K562 (cell line): ENCODE measurements at regions not wholly inside any gene's neighbourhood (a gene's known extent, or its start where the extent isn't known, plus 50 kb on each side); places are given as distances from the start of the nearest gene placed in this dataset.

Source experiments
- ATAC-seq: fragments of 200-7000 bp; cut with Tn5 transposase; 3 replicates; pipeline ENCODE4 v1.9.1; 2020; ENCODE audit warnings: moderate library complexity
- BruUV-seq: library from RNA; stranded (reverse); fragments of 400-500 nt; replicated peaks from 2 replicates; lab custom pipeline; 2021; lab: Mats Ljungman, UMichigan
- CTCF ChIA-PET: fragments of 300-600 bp; formaldehyde crosslinking; extraction: SDS; loops from one replicate; lab custom pipeline; 2021; ENCODE audit warnings: low intra/inter-chr PET ratio; lab: Yijun Ruan, JAX
- POLR2A ChIA-PET: fragments of 300-600, 350-650 bp; sonication (Branson Sonifier 250); formaldehyde crosslinking; extraction: SDS; loops from one replicate; lab custom pipeline; 2021; ENCODE audit warnings: antibody characterized with exemption, inconsistent platforms; lab: Yijun Ruan, JAX
- DNase-seq, 4 experiments: peaks; one replicate each; pipeline versions ENCODE4 v3.0.0 to v3.0.0-alpha.2; 2011 to 2018; ENCODE audit warnings: low spot score in 3 of 4, mixed read lengths in 3 of 4; ENCODE audit errors: extremely low read depth in 1 of 4
- FAIRE-seq: peaks from 2 replicates; lab custom pipeline; 2011; peaks lifted over from hg19 to GRCh38; lab: Jason Lieb, UNC
- H2AFZ ChIP-seq: 2 replicates; pipeline ENCODE4 v1.6.0; 2011; ENCODE audit warnings: low read depth, low read length, control low read depth, inconsistent platforms
- H3K27ac ChIP-seq: fragments of 200-600 bp; 3 replicates; pipeline ENCODE4 v1.8.0; 2011; ENCODE audit warnings: low read depth, mild to moderate bottlenecking, control low read depth, inconsistent platforms, low read length, moderate library complexity, mixed read lengths; ENCODE audit errors: extremely low read depth
- H3K27me3 ChIP-seq, 2 experiments: fragments of 300-600 bp in 1 of 2; 2 replicates in 1 of 2; 3 replicates in 1 of 2; pipeline versions ENCODE4 v1.6.0 to v1.8.0; 2011; ENCODE audit warnings: inconsistent platforms in 2 of 2, low read length in 2 of 2, mild to moderate bottlenecking in 1 of 2, mixed read lengths in 1 of 2, moderate library complexity in 1 of 2; ENCODE audit not compliant: control insufficient read depth in 2 of 2, insufficient read depth in 2 of 2
- H3K36me3 ChIP-seq: fragments of 300-600 bp; 3 replicates; pipeline ENCODE4 v1.8.0; 2011; ENCODE audit warnings: mild to moderate bottlenecking, low read length, inconsistent platforms; ENCODE audit not compliant: control insufficient read depth, insufficient read depth
- H3K4me1 ChIP-seq, 2 experiments: fragments of 200-600 bp in 1 of 2; replicated peaks in 1 of 2; 2 replicates in 1 of 2; 3 replicates in 1 of 2; pipeline versions ENCODE4 v1.5.1 to v1.8.0; 2011; ENCODE audit warnings: inconsistent platforms in 2 of 2, low read length in 2 of 2, mild to moderate bottlenecking in 1 of 2, mixed read lengths in 1 of 2, moderate library complexity in 1 of 2; ENCODE audit not compliant: control insufficient read depth in 2 of 2, insufficient read depth in 2 of 2
- H3K4me2 ChIP-seq: 2 replicates; pipeline ENCODE4 v1.6.1; 2011; ENCODE audit warnings: low read length, control low read depth, inconsistent platforms, mixed read lengths; ENCODE audit not compliant: insufficient read depth
- H3K4me3 ChIP-seq: fragments of 200-600 bp; sonication (generic), shearing (Covaris generic); 2 replicates; pipeline ENCODE4 v1.5.1; 2016; ENCODE audit warnings: control low read depth, inconsistent platforms
- H3K79me2 ChIP-seq: fragments of 200-600 bp; 3 replicates; pipeline ENCODE4 v1.8.0; 2011; ENCODE audit warnings: low read length, inconsistent platforms; ENCODE audit not compliant: control insufficient read depth, insufficient read depth
- H3K9ac ChIP-seq, 2 experiments: 2 replicates each; pipeline versions ENCODE4 v1.6.0 to v1.6.1; 2011; ENCODE audit warnings: low read depth in 2 of 2, low read length in 2 of 2, control low read depth in 1 of 2, inconsistent platforms in 1 of 2, mild to moderate bottlenecking in 1 of 2, mixed read lengths in 1 of 2; ENCODE audit not compliant: insufficient read depth in 1 of 2
- H3K9me1 ChIP-seq: one replicate; pipeline ENCODE4 v1.6.0; 2011; ENCODE audit warnings: inconsistent platforms, mild to moderate bottlenecking, low read length, moderate library complexity; ENCODE audit not compliant: control insufficient read depth, insufficient read depth
- H3K9me3 ChIP-seq: replicated peaks from 2 replicates; pipeline ENCODE4 v1.5.1; 2011; ENCODE audit warnings: low read depth, low read length, inconsistent platforms; ENCODE audit not compliant: control insufficient read depth, insufficient read depth
- H4K20me1 ChIP-seq: replicated peaks from 2 replicates; pipeline ENCODE4 v1.6.1; 2011; ENCODE audit warnings: low read length, inconsistent platforms, mixed read lengths; ENCODE audit not compliant: control insufficient read depth, insufficient read depth
- BRCA1 ChIP-seq, 2 experiments: fragments of 450-650 bp in 1 of 2; sonication (generic) in 1 of 2; formaldehyde crosslinking in 1 of 2; IDR thresholded peaks; 2 replicates each; pipeline versions ENCODE4 v1.5.0 to v1.6.1; 2017 to 2020; ENCODE audit warnings: mild to moderate bottlenecking in 1 of 2, missing genetic modification reagents in 1 of 2
- BRF1 ChIP-seq: IDR thresholded peaks from 3 replicates; pipeline ENCODE4 v1.6.1; 2011; ENCODE audit warnings: borderline replicate concordance, mild to moderate bottlenecking; ENCODE audit not compliant: insufficient read length; ENCODE audit errors: extremely low read depth
- CCAR2 ChIP-seq: fragments of 200-400 bp; formaldehyde crosslinking; IDR thresholded peaks from 2 replicates; pipeline ENCODE4 v1.6.1; 2017; ENCODE audit warnings: mild to moderate bottlenecking, low read depth, low read length
- E2F1 ChIP-seq: sonication (generic); formaldehyde crosslinking; IDR thresholded peaks from 2 replicates; pipeline ENCODE4 v1.8.1; 2023; ENCODE audit warnings: mild to moderate bottlenecking, missing genetic modification reagents, moderate library complexity
- ELK3 ChIP-seq: fragments of 450-650 bp; formaldehyde crosslinking; IDR thresholded peaks from 2 replicates; pipeline ENCODE4 v1.4.0; 2020; ENCODE audit warnings: mild to moderate bottlenecking
- MCM2 ChIP-seq: fragments of 450-650 bp; IDR thresholded peaks from 2 replicates; pipeline ENCODE4 v1.6.1; 2017; ENCODE audit warnings: low read depth, mild to moderate bottlenecking
- PRMT5 ChIP-seq: sonication (generic); formaldehyde crosslinking; IDR thresholded peaks from 2 replicates; pipeline ENCODE4 v1.5.0; 2020; ENCODE audit warnings: missing genetic modification reagents
- SAP30 ChIP-seq: fragments of 200-600 bp; sonication (generic); IDR thresholded peaks from 2 replicates; pipeline ENCODE4 v1.6.1; 2012; ENCODE audit warnings: borderline replicate concordance, low read depth, mild to moderate bottlenecking, moderate library complexity, low read length, control low read depth, inconsistent platforms; ENCODE audit not compliant: insufficient read depth, poor library complexity, severe bottlenecking
- SMARCA5 ChIP-seq: fragments of 450-650 bp; IDR thresholded peaks from 2 replicates; pipeline ENCODE4 v1.6.1; 2016
- SREBF2 ChIP-seq: sonication (generic); formaldehyde crosslinking; IDR thresholded peaks from 2 replicates; pipeline ENCODE4 v1.4.0; 2020; ENCODE audit warnings: mild to moderate bottlenecking, missing genetic modification reagents
- TCF7L2 ChIP-seq: fragments of 150-350 bp; IDR thresholded peaks from 2 replicates; pipeline ENCODE4 v1.6.1; 2016; ENCODE audit warnings: low read depth, mild to moderate bottlenecking, low read length, moderate library complexity
- TGIF2 ChIP-seq: sonication (generic); formaldehyde crosslinking; IDR thresholded peaks from 2 replicates; pipeline ENCODE4 v1.8.1; 2022; ENCODE audit warnings: mild to moderate bottlenecking, missing genetic modification reagents, moderate library complexity
- TRIM24 ChIP-seq, 2 experiments: fragments of 450-650 bp; IDR thresholded peaks; 2 replicates each; pipeline ENCODE4 v1.6.1; 2016
- ZNF239 ChIP-seq: fragments of 250-450 bp; sonication (Bioruptor Pico); IDR thresholded peaks from 2 replicates; pipeline ENCODE4 v1.4.0; 2020; ENCODE audit warnings: mild to moderate bottlenecking
- WGBS: fragments of 100-300 bp; shearing (Covaris generic); methylation state at CpG from one replicate; pipeline ENCODE4 v1.1.6; 2016; ENCODE audit warnings: low coverage, mixed read lengths; ENCODE audit not compliant: insufficient coverage; ENCODE audit errors: missing lambda C conversion rate; 5-methylcytosine and 5-hydroxymethylcytosine counted together
- in situ Hi-C: fragments of 300-500 bp; cut with MboI; formaldehyde crosslinking; loops from 4 replicates; pipeline ENCODE4 v1.15.0; 2018; ENCODE audit warnings: inconsistent platforms, mixed read lengths
- intact Hi-C: fragments of 100-400 bp; cut with micrococcal nuclease; formaldehyde crosslinking; loops from 2 replicates; pipeline ENCODE4 v1.14.2; 2022
- TF ChIP-seq, protein P1 (sequence below): fragments of 450-650 bp; IDR thresholded peaks from 2 replicates; pipeline ENCODE4 v1.6.1; 2017; ENCODE audit warnings: antibody characterized with exemption
- TF ChIP-seq, protein P2 (sequence below), 2 experiments: fragments of 250-450 bp in 1 of 2; fragments of 450-650 bp in 1 of 2; sonication (Bioruptor Pico) in 1 of 2; IDR thresholded peaks; 2 replicates each; pipeline versions ENCODE4 v1.6.1 to v1.8.0; 2016 to 2021; ENCODE audit warnings: mild to moderate bottlenecking in 2 of 2, moderate library complexity in 2 of 2, missing compliant biosample characterization in 1 of 2, missing genetic modification characterization in 1 of 2
- TF ChIP-seq, protein P3 (sequence below): fragments of 250-450 bp; sonication (Bioruptor Pico); IDR thresholded peaks from 2 replicates; pipeline ENCODE4 v1.5.0; 2020; ENCODE audit warnings: mild to moderate bottlenecking, borderline replicate concordance

DNA sequence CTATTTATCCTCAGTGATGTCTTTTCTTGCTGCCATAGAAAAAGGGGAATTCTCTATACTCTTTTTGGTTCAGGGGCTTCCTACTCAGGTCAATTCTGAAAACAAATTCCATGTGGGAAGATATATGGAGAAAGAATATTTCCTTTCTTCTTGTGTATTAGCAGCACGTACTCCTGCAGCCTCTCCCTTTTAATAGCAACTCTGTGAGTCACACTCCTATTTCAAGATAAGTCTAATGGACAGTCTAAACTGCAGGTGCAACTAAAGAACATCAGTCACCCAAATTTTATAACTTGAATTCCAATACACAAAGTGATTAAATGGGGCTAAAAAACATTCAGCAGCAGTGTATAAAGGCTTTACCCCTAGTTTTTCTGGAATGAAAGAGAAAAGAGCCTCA, 942.2 kb downstream of the CNTNAP5 start:
- Histone ChIP-seq H4K20me1 (no peaks in the 10 kb centered on the region), H3K4me2 (no peak overlapping the region), H3K36me3 (no peaks in the 10 kb centered on the region), H3K27me3 (no peaks in the 10 kb centered on the region), H3K27ac (no peak overlapping the region), H3K9ac (no peak overlapping the region), H3K4me1 (no peaks in the 10 kb centered on the region), H3K9me3 (no peaks in the 10 kb centered on the region), H3K9me1 (no peaks in the 10 kb centered on the region), H3K4me3 (no peak overlapping the region), H3K79me2 (no peaks in the 10 kb centered on the region), H2AFZ (no peak overlapping the region)
- FAIRE-seq (no peak), ATAC-seq (no peak), DNase-seq (no peak)
- ChIA-PET POLR2A (no interaction called here), CTCF (no interaction called here)
- 0% methylated on average over 1 of the region's 1 CpG for WGBS
- intact Hi-C loops: no loop called here
- in situ Hi-C loops: no loop called here
- BruUV-seq: no TSS peak
- TF ChIP-seq SAP30 (no peak), BRCA1 (IDR thresholded peaks at IDR 0.05) (no peak), BRCA1 (CRISPR knock-in tag; IDR thresholded peaks at IDR 0.05) (no peak), BRF1 (no peak), TGIF2 (CRISPR knock-in tag) (no peak), TCF7L2 (no peak), CCAR2 (no peak), TRIM24 (IDR thresholded peaks at IDR 0.05) (no peak), MCM2 (no peak), ELK3 (no peak), ZNF239 (no peak), SMARCA5 (no peak), E2F1 (CRISPR knock-in tag) (no peak), PRMT5 (no peak), SREBF2 (CRISPR knock-in tag) (no peak)
- TF ChIP-seq, protein P1, sequence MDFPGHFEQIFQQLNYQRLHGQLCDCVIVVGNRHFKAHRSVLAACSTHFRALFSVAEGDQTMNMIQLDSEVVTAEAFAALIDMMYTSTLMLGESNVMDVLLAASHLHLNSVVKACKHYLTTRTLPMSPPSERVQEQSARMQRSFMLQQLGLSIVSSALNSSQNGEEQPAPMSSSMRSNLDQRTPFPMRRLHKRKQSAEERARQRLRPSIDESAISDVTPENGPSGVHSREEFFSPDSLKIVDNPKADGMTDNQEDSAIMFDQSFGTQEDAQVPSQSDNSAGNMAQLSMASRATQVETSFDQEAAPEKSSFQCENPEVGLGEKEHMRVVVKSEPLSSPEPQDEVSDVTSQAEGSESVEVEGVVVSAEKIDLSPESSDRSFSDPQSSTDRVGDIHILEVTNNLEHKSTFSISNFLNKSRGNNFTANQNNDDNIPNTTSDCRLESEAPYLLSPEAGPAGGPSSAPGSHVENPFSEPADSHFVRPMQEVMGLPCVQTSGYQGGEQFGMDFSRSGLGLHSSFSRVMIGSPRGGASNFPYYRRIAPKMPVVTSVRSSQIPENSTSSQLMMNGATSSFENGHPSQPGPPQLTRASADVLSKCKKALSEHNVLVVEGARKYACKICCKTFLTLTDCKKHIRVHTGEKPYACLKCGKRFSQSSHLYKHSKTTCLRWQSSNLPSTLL: no peak
- TF ChIP-seq, protein P2, sequence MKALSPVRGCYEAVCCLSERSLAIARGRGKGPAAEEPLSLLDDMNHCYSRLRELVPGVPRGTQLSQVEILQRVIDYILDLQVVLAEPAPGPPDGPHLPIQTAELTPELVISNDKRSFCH (CRISPR knock-in tag; IDR thresholded peaks at IDR 0.05): no peak
- TF ChIP-seq, protein P2 (tag; IDR thresholded peaks at IDR 0.05): no peak
- TF ChIP-seq, protein P3, sequence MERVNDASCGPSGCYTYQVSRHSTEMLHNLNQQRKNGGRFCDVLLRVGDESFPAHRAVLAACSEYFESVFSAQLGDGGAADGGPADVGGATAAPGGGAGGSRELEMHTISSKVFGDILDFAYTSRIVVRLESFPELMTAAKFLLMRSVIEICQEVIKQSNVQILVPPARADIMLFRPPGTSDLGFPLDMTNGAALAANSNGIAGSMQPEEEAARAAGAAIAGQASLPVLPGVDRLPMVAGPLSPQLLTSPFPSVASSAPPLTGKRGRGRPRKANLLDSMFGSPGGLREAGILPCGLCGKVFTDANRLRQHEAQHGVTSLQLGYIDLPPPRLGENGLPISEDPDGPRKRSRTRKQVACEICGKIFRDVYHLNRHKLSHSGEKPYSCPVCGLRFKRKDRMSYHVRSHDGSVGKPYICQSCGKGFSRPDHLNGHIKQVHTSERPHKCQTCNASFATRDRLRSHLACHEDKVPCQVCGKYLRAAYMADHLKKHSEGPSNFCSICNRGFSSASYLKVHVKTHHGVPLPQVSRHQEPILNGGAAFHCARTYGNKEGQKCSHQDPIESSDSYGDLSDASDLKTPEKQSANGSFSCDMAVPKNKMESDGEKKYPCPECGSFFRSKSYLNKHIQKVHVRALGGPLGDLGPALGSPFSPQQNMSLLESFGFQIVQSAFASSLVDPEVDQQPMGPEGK (CRISPR knock-in tag): no peak
